Body of pancreas (tissue), 4 donors: ENCODE measurements at regions not wholly inside any gene's neighbourhood (a gene's known extent, or its start where the extent isn't known, plus 50 kb on each side); places are given as distances from the start of the nearest gene placed in this dataset.

Experiments
- CTCF ChIP-seq, 7 experiments: fragments of 450-650 bp in 4 of 7; fragments of 200-600 bp in 3 of 7; sonication (generic) in 3 of 7; IDR thresholded peaks; one replicate each; pipeline ENCODE4 v1.5.1; 2016 to 2019; ENCODE audit warnings: antibody characterized with exemption in 7 of 7
- POLR2A ChIP-seq, 3 donors: fragments of 450-650 bp; IDR thresholded peaks; one replicate each; pipeline ENCODE4 v1.6.1; 2016; ENCODE audit warnings: antibody characterized with exemption in 3 of 3, mild to moderate bottlenecking in 2 of 3

- TF ChIP-seq CTCF (IDR thresholded peaks at IDR 0.05), result no peak
- no peak for TF ChIP-seq POLR2A (IDR thresholded peaks at IDR 0.05)
Observed at GRCh38 chr10:34003561-34003960, 669.1 kb upstream of the NRP1 start.
